Hepatocyte (in vitro differentiated cells): ENCODE measurements at regions not wholly inside any gene's neighbourhood (a gene's known extent, or its start where the extent isn't known, plus 50 kb on each side); places are given as distances from the start of the nearest gene placed in this dataset.
A peak's percentile ranks its signal among the peaks of the same experiment; 100 is the strongest.

ENCODE experiments used
- DNase-seq: peaks from one replicate; pipeline ENCODE4 v3.0.0-alpha.2; 2016; ENCODE audit warnings: low spot score
- H2AFZ ChIP-seq: fragments of 200-600 bp; sonication (generic); 2 replicates; pipeline ENCODE4 v1.6.0; 2016; ENCODE audit warnings: antibody characterized with exemption, mild to moderate bottlenecking
- H3K27ac ChIP-seq: fragments of 200-600 bp; sonication (generic); 2 replicates; pipeline ENCODE4 v1.5.1; 2016; ENCODE audit warnings: mild to moderate bottlenecking
- H3K27me3 ChIP-seq: fragments of 200-600 bp; sonication (generic); 2 replicates; pipeline ENCODE4 v1.6.1; 2016
- H3K36me3 ChIP-seq: fragments of 200-600 bp; sonication (generic); replicated peaks from 2 replicates; pipeline ENCODE4 v1.5.1; 2016; ENCODE audit warnings: low read depth; ENCODE audit not compliant: insufficient read depth
- H3K4me1 ChIP-seq: fragments of 200-600 bp; sonication (generic); 2 replicates; pipeline ENCODE4 v1.5.1; 2016; ENCODE audit warnings: mild to moderate bottlenecking, moderate library complexity; ENCODE audit not compliant: insufficient read depth
- H3K4me2 ChIP-seq: fragments of 200-600 bp; sonication (generic); 2 replicates; pipeline ENCODE4 v1.6.0; 2016
- H3K4me3 ChIP-seq: fragments of 200-600 bp; sonication (generic); 2 replicates; pipeline ENCODE4 v1.5.1; 2016; ENCODE audit warnings: mild to moderate bottlenecking
- H3K79me2 ChIP-seq: fragments of 200-600 bp; sonication (generic); 2 replicates; pipeline ENCODE4 v1.6.0; 2017; ENCODE audit warnings: mild to moderate bottlenecking
- H3K9me2 ChIP-seq: fragments of 200-600 bp; sonication (generic); replicated peaks from 2 replicates; pipeline ENCODE4 v1.6.0; 2017; ENCODE audit warnings: mild to moderate bottlenecking; ENCODE audit not compliant: insufficient read depth
- H3K9me3 ChIP-seq: fragments of 200-600 bp; sonication (generic); 2 replicates; pipeline ENCODE4 v1.5.1; 2016; ENCODE audit warnings: low read depth, mild to moderate bottlenecking
- H4K20me1 ChIP-seq: fragments of 200-600 bp; sonication (generic); 2 replicates; pipeline ENCODE4 v1.6.0; 2016; ENCODE audit warnings: mild to moderate bottlenecking; ENCODE audit not compliant: insufficient read depth, poor library complexity, severe bottlenecking
- CTCF ChIP-seq: fragments of 200-600 bp; sonication (generic); IDR thresholded peaks from 2 replicates; pipeline ENCODE4 v1.5.1; 2016; ENCODE audit warnings: antibody characterized with exemption, mild to moderate bottlenecking; ENCODE audit not compliant: poor library complexity
- EZH2 ChIP-seq: fragments of 200-600 bp; sonication (generic); IDR thresholded peaks from 2 replicates; pipeline ENCODE4 v1.6.1; 2016; ENCODE audit warnings: antibody characterized with exemption, mild to moderate bottlenecking, borderline replicate concordance
- EZH2phosphoT487 ChIP-seq: fragments of 200-600 bp; sonication (generic); IDR thresholded peaks from one replicate; pipeline ENCODE4 v1.6.1; 2018; ENCODE audit warnings: antibody characterized with exemption, mild to moderate bottlenecking, low read depth, moderate library complexity; ENCODE audit not compliant: unreplicated experiment, severe bottlenecking
- WGBS: methylation state at CpG from one replicate; pipeline ENCODE4 v1.1.6; 2016; ENCODE audit warnings: low lambda C conversion rate; ENCODE audit errors: missing lambda C conversion rate; 5-methylcytosine and 5-hydroxymethylcytosine counted together

GRCh38 chr5:124655251-124655917, 91.1 kb downstream of the ZNF608 start:
- H3K27me3 ChIP-seq, result no peaks in the 10 kb centered on the region
- WGBS, result 26% methylated on average over 8 of the region's 8 CpGs
- H3K79me2 ChIP-seq, result peaks cover 62% of the 10 kb centered on the region
- no peaks in the 10 kb centered on the region for H3K9me3 ChIP-seq
- DNase-seq, result no peak
- H3K36me3 ChIP-seq, result no peaks in the 10 kb centered on the region
- H3K4me2 ChIP-seq, result peak overlapping the region; percentile 62
- peak overlapping the region; percentile 87 for H3K27ac ChIP-seq
- H3K4me1 ChIP-seq, result peaks cover 75% of the 10 kb centered on the region
- no peaks in the 10 kb centered on the region for H3K9me2 ChIP-seq
- H2AFZ ChIP-seq, result no peak overlapping the region
- TF ChIP-seq EZH2phosphoT487, result no peak
- no peak overlapping the region for H3K4me3 ChIP-seq
- no peaks in the 10 kb centered on the region for H4K20me1 ChIP-seq

- H2AFZ ChIP-seq, result no peak overlapping the region
- peaks cover 55% of the 10 kb centered on the region for H3K79me2 ChIP-seq
- 82% methylated on average over 5 of the region's 5 CpGs for WGBS
- no peak for TF ChIP-seq EZH2phosphoT487
- TF ChIP-seq CTCF, result no peak
- no peak for TF ChIP-seq EZH2
- peak overlapping the region; percentile 87 for H3K27ac ChIP-seq
- H3K27me3 ChIP-seq, result no peaks in the 10 kb centered on the region
- DNase-seq, result no peak
- H3K4me2 ChIP-seq, result no peak overlapping the region
- H3K4me1 ChIP-seq, result peaks cover 75% of the 10 kb centered on the region
- no peaks in the 10 kb centered on the region for H3K9me3 ChIP-seq
- no peak overlapping the region for H3K4me3 ChIP-seq
- no peaks in the 10 kb centered on the region for H3K36me3 ChIP-seq
- H3K9me2 ChIP-seq, result no peaks in the 10 kb centered on the region
- H4K20me1 ChIP-seq, result no peaks in the 10 kb centered on the region
Observed at GRCh38 chr5:124654418-124654817, 92.0 kb downstream of the ZNF608 start.

- Histone ChIP-seq H3K4me2 (no peak overlapping the region), H3K4me1 (peaks cover 76% of the 10 kb centered on the region), H3K4me3 (no peak overlapping the region), H3K27ac (peak overlapping the region; percentile 81), H3K79me2 (peaks cover 48% of the 10 kb centered on the region), H3K27me3 (no peaks in the 10 kb centered on the region), H3K9me2 (no peaks in the 10 kb centered on the region), H4K20me1 (no peaks in the 10 kb centered on the region), H2AFZ (no peak overlapping the region), H3K9me3 (no peaks in the 10 kb centered on the region), H3K36me3 (no peaks in the 10 kb centered on the region)
- TF ChIP-seq CTCF (no peak), EZH2 (no peak), EZH2phosphoT487 (no peak)
- no peak for DNase-seq
- WGBS, result 98% methylated on average over 3 of the region's 3 CpGs
Observed at GRCh38 chr5:124653666-124654065, 92.8 kb downstream of the ZNF608 start.

GRCh38 chr5:124652892-124653441, 93.5 kb downstream of the ZNF608 start:
- peak overlapping the region; percentile 81 for H3K27ac ChIP-seq
- H3K4me1 ChIP-seq, result peaks cover 80% of the 10 kb centered on the region
- no peak overlapping the region for H2AFZ ChIP-seq
- H3K9me3 ChIP-seq, result no peaks in the 10 kb centered on the region
- WGBS, result 78% methylated on average over 2 of the region's 2 CpGs
- no peak overlapping the region for H3K4me3 ChIP-seq
- no peaks in the 10 kb centered on the region for H3K27me3 ChIP-seq
- H3K4me2 ChIP-seq, result peak overlapping the region; percentile 87
- peaks cover 45% of the 10 kb centered on the region for H3K79me2 ChIP-seq
- DNase-seq, result no peak
- no peaks in the 10 kb centered on the region for H4K20me1 ChIP-seq
- H3K9me2 ChIP-seq, result no peaks in the 10 kb centered on the region
- H3K36me3 ChIP-seq, result no peaks in the 10 kb centered on the region
- TF ChIP-seq EZH2, result no peak
- TF ChIP-seq EZH2phosphoT487, result no peak
- no peak for TF ChIP-seq CTCF
